Thyroid gland (tissue), 4 donors: ENCODE measurements at regions not wholly inside any gene's neighbourhood (a gene's known extent, or its start where the extent isn't known, plus 50 kb on each side); places are given as distances from the start of the nearest gene placed in this dataset.

Source experiments
- DNase-seq, 2 donors: peaks; one replicate each; pipeline ENCODE4 v3.0.0-alpha.2; 2019
- H3K27ac ChIP-seq, 3 donors: fragments of 200-600 bp; sonication (generic); 1 replicate in 2 of 3; 2 replicates in 1 of 3; pipeline ENCODE4 v1.5.1; 2016 to 2019; ENCODE audit warnings: mild to moderate bottlenecking in 1 of 3, moderate library complexity in 1 of 3
- H3K27me3 ChIP-seq: fragments of 200-600 bp; sonication (generic); one replicate; pipeline ENCODE4 v1.5.1; 2019
- H3K36me3 ChIP-seq, 2 donors: fragments of 200-600 bp; sonication (generic); one replicate each; pipeline ENCODE4 v1.5.1; 2016 to 2019
- H3K4me1 ChIP-seq, 2 donors: fragments of 200-600 bp; sonication (generic); one replicate each; pipeline ENCODE4 v1.5.1; 2017 to 2019
- H3K4me3 ChIP-seq, 3 donors: fragments of 200-600 bp; sonication (generic); replicated peaks in 1 of 3; 1 replicate in 2 of 3; 2 replicates in 1 of 3; pipeline ENCODE4 v1.5.1; 2016; ENCODE audit warnings: mild to moderate bottlenecking in 1 of 3
- H3K9me3 ChIP-seq: fragments of 200-600 bp; sonication (generic); one replicate; pipeline ENCODE4 v1.5.1; 2017
- CTCF ChIP-seq, 6 experiments: fragments of 200-600 bp in 3 of 6; fragments of 450-650 bp in 3 of 6; sonication (generic) in 3 of 6; IDR thresholded peaks; one replicate each; pipeline ENCODE4 v1.5.1; 2016 to 2019; ENCODE audit warnings: antibody characterized with exemption in 6 of 6, mild to moderate bottlenecking in 2 of 6, inconsistent platforms in 1 of 6, moderate library complexity in 1 of 6
- POLR2A ChIP-seq, 2 donors: fragments of 450-650 bp; IDR thresholded peaks; one replicate each; pipeline ENCODE4 v1.6.1; 2017; ENCODE audit warnings: antibody characterized with exemption in 2 of 2, mild to moderate bottlenecking in 2 of 2, moderate library complexity in 1 of 2
- WGBS, 2 donors: methylation state at CpG; one replicate each; pipeline ENCODE4 v1.1.5; 2017; 5-methylcytosine and 5-hydroxymethylcytosine counted together
- intact Hi-C: fragments of 100-400 bp; cut with DNase I; formaldehyde crosslinking; loops from one replicate; pipeline ENCODE4 v1.15.1; 2023

- Histone ChIP-seq H3K9me3 (no peaks in the 10 kb centered on the region), H3K27ac (no peak overlapping the region), H3K36me3 (no peaks in the 10 kb centered on the region), H3K27me3 (no peaks in the 10 kb centered on the region), H3K4me1 (no peaks in the 10 kb centered on the region), H3K4me3 (no peak overlapping the region)
- no peak for DNase-seq
- 66 to 72% methylated on average over 1 of the region's 1 CpG for WGBS, 2 donors
- intact Hi-C loops, result no loop called here
- no peak for TF ChIP-seq POLR2A (IDR thresholded peaks at IDR 0.05)
- no peak for TF ChIP-seq CTCF (IDR thresholded peaks at IDR 0.05)
Observed at GRCh38 chr12:24055747-24056146, 106.3 kb upstream of the SOX5 start.

- Histone ChIP-seq H3K36me3 (no peaks in the 10 kb centered on the region), H3K4me1 (no peaks in the 10 kb centered on the region), H3K4me3 (no peak overlapping the region), H3K27ac (no peak overlapping the region), H3K9me3 (no peaks in the 10 kb centered on the region), H3K27me3 (no peaks in the 10 kb centered on the region)
- WGBS, 2 donors, result 80 to 84% methylated on average over 3 of the region's 3 CpGs
- DNase-seq, result no peak
- TF ChIP-seq CTCF (IDR thresholded peaks at IDR 0.05) (no peak), POLR2A (IDR thresholded peaks at IDR 0.05) (no peak)
- intact Hi-C loops, result no loop called here
Observed at GRCh38 chr12:24054416-24054815, 104.9 kb upstream of the SOX5 start.

- H3K27me3 ChIP-seq, result no peaks in the 10 kb centered on the region
- WGBS, 2 donors, result 84 to 90% methylated on average over 3 of the region's 3 CpGs
- DNase-seq, result no peak
- no peak overlapping the region for H3K27ac ChIP-seq
- H3K4me1 ChIP-seq, result no peaks in the 10 kb centered on the region
- H3K4me3 ChIP-seq, result no peak overlapping the region
- no peaks in the 10 kb centered on the region for H3K9me3 ChIP-seq
- TF ChIP-seq CTCF (IDR thresholded peaks at IDR 0.05) (no peak), POLR2A (IDR thresholded peaks at IDR 0.05) (no peak)
- intact Hi-C loops, result no loop called here
- H3K36me3 ChIP-seq, result no peaks in the 10 kb centered on the region
Observed at GRCh38 chr12:24049728-24050127, 100.3 kb upstream of the SOX5 start.

- H3K4me1 ChIP-seq, result no peaks in the 10 kb centered on the region
- no peak for TF ChIP-seq POLR2A (IDR thresholded peaks at IDR 0.05)
- no peak for TF ChIP-seq CTCF (IDR thresholded peaks at IDR 0.05)
- H3K27me3 ChIP-seq, result no peaks in the 10 kb centered on the region
- H3K27ac ChIP-seq, result no peak overlapping the region
- no peak overlapping the region for H3K4me3 ChIP-seq
- no peak for DNase-seq
- no peaks in the 10 kb centered on the region for H3K36me3 ChIP-seq
- no peaks in the 10 kb centered on the region for H3K9me3 ChIP-seq
- 88 to 93% methylated on average over 3 of the region's 3 CpGs for WGBS, 2 donors
- intact Hi-C loops, result no loop called here
Observed at GRCh38 chr12:24049101-24049500, 99.6 kb upstream of the SOX5 start.

- H3K27me3 ChIP-seq, result no peaks in the 10 kb centered on the region
Observed at GRCh38 chr12:24048446-24048845, 99.0 kb upstream of the SOX5 start.

More at GRCh38 chr12:24048446-24048845, 99.0 kb upstream of the SOX5 start:
- WGBS, 2 donors, result 97 to 99% methylated on average over 4 of the region's 4 CpGs
- Histone ChIP-seq H3K36me3 (no peaks in the 10 kb centered on the region), H3K4me3 (no peak overlapping the region), H3K27ac (no peak overlapping the region), H3K4me1 (no peaks in the 10 kb centered on the region), H3K9me3 (no peaks in the 10 kb centered on the region)
- no peak for DNase-seq
- intact Hi-C loops, result no loop called here
- TF ChIP-seq CTCF (IDR thresholded peaks at IDR 0.05) (no peak), POLR2A (IDR thresholded peaks at IDR 0.05) (no peak)
